ENCODE measurements at regions not wholly inside any gene's neighbourhood (a gene's known extent, or its start where the extent isn't known, plus 50 kb on each side); places are given as distances from the start of the nearest gene placed in this dataset.

DNA sequence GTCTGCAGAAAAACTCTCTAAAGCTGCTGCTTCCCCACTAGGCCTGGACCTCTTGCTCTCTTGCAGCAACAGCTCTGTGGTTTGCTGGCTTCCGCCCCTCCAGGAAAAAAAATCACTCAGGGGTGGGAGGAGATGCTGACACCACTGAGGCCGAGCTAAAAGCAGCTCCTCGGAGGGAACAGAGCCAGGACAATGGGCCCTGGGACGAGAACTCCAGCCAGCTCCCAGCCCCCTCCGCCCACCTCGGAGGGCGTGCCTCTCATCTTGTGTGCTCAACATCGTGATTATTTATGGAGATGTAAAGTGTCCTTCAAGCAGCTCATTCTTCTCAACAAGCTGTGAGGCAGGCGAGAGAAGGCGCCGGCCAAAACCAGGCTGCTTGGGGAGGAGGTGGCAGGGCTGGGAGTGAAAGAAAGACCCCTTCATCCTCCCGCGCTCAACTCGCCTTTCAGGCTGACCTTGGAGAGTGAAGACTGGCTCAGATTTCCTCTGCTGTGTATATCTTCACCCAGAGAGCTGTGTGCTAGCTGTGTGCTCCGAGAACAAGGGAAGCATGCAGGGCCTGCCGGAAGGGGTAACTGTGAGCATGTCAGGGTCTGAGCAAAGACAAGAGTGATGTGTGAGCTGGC lies 53.5 kb upstream of the LRFN2 start:
- TF ChIP-seq CTCF (IDR thresholded peaks at IDR 0.05; ENCODE audit: insufficient read depth, low read depth, low read length, missing control alignments): no peak
- H3K4me3 ChIP-seq (ENCODE audit: low read length): no peak overlapping the region
- DNase-seq (ENCODE audit: low read depth): no peak
